BE2C (cell line): ENCODE measurements at regions not wholly inside any gene's neighbourhood (a gene's known extent, or its start where the extent isn't known, plus 50 kb on each side); places are given as distances from the start of the nearest gene placed in this dataset.

Source experiments
- DNase-seq: peaks from one replicate; pipeline ENCODE4 v3.0.0-alpha.2; 2020
- H3K27me3 ChIP-seq: fragments of 250-450 bp; sonication (Bioruptor Pico); 2 replicates; pipeline ENCODE4 v1.5.1; 2020; ENCODE audit warnings: mild to moderate bottlenecking
- H3K36me3 ChIP-seq: fragments of 250-450 bp; sonication (Bioruptor Pico); 2 replicates; pipeline ENCODE4 v1.5.1; 2020; ENCODE audit warnings: mild to moderate bottlenecking
- H3K4me1 ChIP-seq: fragments of 250-450 bp; sonication (Bioruptor Pico); 2 replicates; pipeline ENCODE4 v1.5.1; 2020
- H3K4me3 ChIP-seq: 2 replicates; pipeline ENCODE4 v1.5.1; 2011; ENCODE audit warnings: low read depth, low read length
- H3K9me3 ChIP-seq: fragments of 250-450 bp; sonication (Bioruptor Pico); 2 replicates; pipeline ENCODE4 v1.5.1; 2020
- TF ChIP-seq, protein P1 (sequence below): IDR thresholded peaks from 2 replicates; pipeline ENCODE4 v1.5.1; 2012; ENCODE audit warnings: mild to moderate bottlenecking, low read depth, low read length

DNA sequence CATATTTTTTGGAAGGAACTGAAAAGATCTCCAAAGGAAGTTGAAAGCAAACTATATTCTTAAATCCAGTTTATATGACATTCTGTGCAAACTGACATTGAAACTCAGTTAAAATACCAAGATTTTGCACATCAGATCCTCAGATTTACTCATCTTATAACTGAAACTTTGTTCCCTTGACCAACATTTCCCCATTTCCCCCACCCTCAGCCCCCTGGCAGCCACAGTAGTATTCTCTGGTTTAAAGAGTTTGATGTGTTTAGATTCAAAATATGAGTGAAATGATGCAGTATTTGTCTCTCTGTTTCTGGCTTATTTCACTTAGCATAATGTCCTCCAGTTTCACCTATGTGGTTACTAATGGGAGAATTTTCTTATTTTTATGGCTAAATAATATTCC, 99.2 kb upstream of the ITGA4 start:
- no peaks in the 10 kb centered on the region for H3K36me3 ChIP-seq
- H3K4me1 ChIP-seq, result no peaks in the 10 kb centered on the region
- no peak overlapping the region for H3K4me3 ChIP-seq
- H3K27me3 ChIP-seq, result no peaks in the 10 kb centered on the region
- TF ChIP-seq, protein P1, sequence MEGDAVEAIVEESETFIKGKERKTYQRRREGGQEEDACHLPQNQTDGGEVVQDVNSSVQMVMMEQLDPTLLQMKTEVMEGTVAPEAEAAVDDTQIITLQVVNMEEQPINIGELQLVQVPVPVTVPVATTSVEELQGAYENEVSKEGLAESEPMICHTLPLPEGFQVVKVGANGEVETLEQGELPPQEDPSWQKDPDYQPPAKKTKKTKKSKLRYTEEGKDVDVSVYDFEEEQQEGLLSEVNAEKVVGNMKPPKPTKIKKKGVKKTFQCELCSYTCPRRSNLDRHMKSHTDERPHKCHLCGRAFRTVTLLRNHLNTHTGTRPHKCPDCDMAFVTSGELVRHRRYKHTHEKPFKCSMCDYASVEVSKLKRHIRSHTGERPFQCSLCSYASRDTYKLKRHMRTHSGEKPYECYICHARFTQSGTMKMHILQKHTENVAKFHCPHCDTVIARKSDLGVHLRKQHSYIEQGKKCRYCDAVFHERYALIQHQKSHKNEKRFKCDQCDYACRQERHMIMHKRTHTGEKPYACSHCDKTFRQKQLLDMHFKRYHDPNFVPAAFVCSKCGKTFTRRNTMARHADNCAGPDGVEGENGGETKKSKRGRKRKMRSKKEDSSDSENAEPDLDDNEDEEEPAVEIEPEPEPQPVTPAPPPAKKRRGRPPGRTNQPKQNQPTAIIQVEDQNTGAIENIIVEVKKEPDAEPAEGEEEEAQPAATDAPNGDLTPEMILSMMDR, result no peak
- no peaks in the 10 kb centered on the region for H3K9me3 ChIP-seq
- DNase-seq, result no peak

DNA sequence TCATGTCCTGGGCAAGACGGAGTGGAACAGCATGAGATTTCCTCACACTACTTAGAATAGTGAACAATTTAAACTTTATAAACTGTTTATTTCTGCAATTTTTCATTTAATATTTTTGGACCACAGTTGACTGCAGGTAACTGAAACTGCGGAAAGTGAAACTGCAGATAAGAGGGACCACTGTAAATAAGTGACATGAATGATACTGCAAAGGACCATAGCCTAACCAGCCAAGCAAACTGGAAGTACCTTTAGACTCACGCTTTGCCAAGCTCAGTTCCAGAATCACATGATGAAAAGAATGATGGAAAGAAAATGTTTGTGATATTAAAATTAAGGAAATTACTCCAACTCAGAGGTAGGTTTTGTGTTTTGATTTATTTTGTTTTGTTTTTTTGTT, 94.6 kb upstream of the ITGA4 start:
- Histone ChIP-seq H3K27me3 (no peaks in the 10 kb centered on the region), H3K36me3 (no peaks in the 10 kb centered on the region), H3K4me3 (no peak overlapping the region), H3K9me3 (no peaks in the 10 kb centered on the region), H3K4me1 (no peaks in the 10 kb centered on the region)
- no peak for DNase-seq
- TF ChIP-seq, protein P1, result no peak

DNA sequence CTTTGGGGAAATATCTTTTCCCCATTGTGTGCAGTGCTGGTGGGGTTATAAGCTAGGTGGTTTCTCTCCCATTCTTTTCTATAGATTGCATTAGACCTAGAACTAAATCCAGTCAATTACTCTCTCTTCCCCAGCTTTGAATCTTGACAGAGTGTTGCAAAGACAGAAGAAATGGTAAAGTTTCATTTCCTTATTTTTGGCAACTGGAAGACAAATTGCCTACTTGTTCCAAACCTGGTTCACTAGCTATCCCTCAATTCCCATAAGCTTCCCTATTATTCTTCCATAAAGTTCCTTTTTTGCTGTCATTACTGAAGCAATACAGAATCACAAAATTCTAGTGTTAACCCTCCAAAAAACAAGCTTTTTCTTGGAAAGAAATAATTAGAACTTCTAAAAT, 94.0 kb upstream of the ITGA4 start:
- H3K4me3 ChIP-seq, result no peak overlapping the region
- H3K9me3 ChIP-seq, result no peaks in the 10 kb centered on the region
- DNase-seq, result no peak
- TF ChIP-seq, protein P1, result no peak
- no peaks in the 10 kb centered on the region for H3K27me3 ChIP-seq
- no peaks in the 10 kb centered on the region for H3K4me1 ChIP-seq
- H3K36me3 ChIP-seq, result no peaks in the 10 kb centered on the region

DNA sequence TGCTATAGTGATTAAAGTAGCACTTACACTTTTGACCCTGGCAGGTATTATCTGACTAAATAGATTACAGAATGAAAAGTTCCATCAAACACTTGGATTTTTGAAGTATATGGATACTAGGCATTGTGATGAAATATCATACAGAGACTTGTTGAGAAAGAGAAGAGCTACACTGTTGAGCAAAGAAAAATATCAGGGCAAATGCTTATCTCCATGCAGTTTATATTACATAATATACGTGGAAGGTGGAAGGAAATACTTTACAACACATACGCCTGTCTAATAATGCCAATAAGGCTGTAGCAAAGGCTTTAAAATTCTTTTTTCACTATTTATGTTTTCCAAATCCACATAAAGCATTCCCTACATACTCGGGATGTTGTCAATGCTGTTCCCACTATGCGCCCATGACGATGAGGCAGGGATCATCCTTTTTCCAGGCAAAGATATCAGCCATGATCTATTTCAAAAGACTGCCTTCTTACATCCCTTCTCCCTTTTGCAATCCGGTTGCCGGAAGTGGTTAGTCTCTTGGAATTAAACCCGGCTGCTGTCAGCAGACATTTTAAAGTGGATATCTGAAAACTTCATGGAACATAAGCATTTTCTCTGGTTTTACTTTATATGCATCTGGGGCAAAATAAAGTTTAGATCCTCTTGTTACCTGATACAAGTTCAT, 92.6 kb upstream of the ITGA4 start:
- no peak for DNase-seq
- TF ChIP-seq, protein P1, result no peak
- no peaks in the 10 kb centered on the region for H3K36me3 ChIP-seq

DNA sequence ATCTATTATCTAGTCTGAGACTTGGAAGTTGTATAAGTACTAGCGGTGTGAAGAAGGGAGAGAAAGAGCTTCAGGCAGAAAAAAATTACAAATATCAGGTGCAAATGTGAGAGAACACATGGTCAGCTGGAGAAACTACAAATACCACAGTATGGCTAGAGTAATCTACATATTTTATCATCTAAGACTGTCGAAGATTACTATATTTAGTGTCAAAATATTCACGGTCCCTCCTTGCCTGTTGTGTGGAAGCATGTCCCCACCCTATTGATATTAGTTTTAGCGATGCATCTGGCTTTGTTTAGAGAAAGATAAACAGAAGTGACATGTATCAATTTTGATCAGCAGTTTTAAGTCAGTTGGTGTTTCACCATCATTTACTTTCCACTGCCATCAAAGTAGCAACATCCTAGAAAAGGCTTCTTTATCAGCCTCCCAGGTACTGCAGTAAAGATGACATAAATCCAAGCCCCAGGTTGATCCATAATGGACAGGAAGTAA, 90.5 kb upstream of the ITGA4 start:
- H3K9me3 ChIP-seq, result no peaks in the 10 kb centered on the region
- no peaks in the 10 kb centered on the region for H3K27me3 ChIP-seq
- TF ChIP-seq, protein P1, result no peak
- H3K36me3 ChIP-seq, result no peaks in the 10 kb centered on the region
- H3K4me3 ChIP-seq, result no peak overlapping the region
- H3K4me1 ChIP-seq, result no peaks in the 10 kb centered on the region
- no peak for DNase-seq

More for the DNA sequence above, 92.6 kb upstream of the ITGA4 start:
- H3K9me3 ChIP-seq, result no peaks in the 10 kb centered on the region
- no peaks in the 10 kb centered on the region for H3K27me3 ChIP-seq
- no peaks in the 10 kb centered on the region for H3K4me1 ChIP-seq
- no peak overlapping the region for H3K4me3 ChIP-seq

DNA sequence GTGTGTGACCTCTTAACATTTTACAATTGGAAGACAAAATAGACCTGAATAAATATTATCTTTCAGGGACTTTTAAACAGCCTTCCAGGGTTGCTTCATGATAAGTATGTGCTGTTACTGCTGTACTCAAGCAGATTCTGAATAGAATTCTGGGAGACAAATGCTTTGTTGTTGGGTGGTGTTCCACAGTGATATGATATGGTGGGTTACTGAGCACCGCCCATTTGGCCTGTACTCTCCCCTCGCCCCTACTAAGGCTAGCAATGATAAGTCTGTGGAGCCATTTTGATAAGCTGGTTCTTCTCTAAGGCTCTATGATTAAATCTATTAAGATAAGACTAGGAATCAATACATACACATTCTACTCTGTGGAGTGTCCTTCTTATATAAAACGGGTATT, 89.8 kb upstream of the ITGA4 start:
- H3K4me1 ChIP-seq, result no peaks in the 10 kb centered on the region
- H3K36me3 ChIP-seq, result no peaks in the 10 kb centered on the region
- no peak for DNase-seq
- TF ChIP-seq, protein P1, result no peak
- no peaks in the 10 kb centered on the region for H3K9me3 ChIP-seq
- H3K4me3 ChIP-seq, result no peak overlapping the region
- H3K27me3 ChIP-seq, result no peaks in the 10 kb centered on the region
